ENCODE measurements at regions not wholly inside any gene's neighbourhood (a gene's known extent, or its start where the extent isn't known, plus 50 kb on each side); places are given as distances from the start of the nearest gene placed in this dataset.

GRCh38 chr1:56401191-56401590 lies 178.2 kb downstream of the PLPP3 start:
- no peak overlapping the region for H3K4me3 ChIP-seq (ENCODE audit: low read length, poor library complexity, severe bottlenecking)
- H3K9ac ChIP-seq (ENCODE audit: low read depth, low read length, poor library complexity, severe bottlenecking): no peak overlapping the region
- H3K9me2 ChIP-seq (replicated peaks; ENCODE audit: low read depth, low read length): no peaks in the 10 kb centered on the region
- no peaks in the 10 kb centered on the region for H3K9me3 ChIP-seq (ENCODE audit: insufficient read depth, low read depth, low read length)
- no peaks in the 10 kb centered on the region for H4K20me1 ChIP-seq (ENCODE audit: insufficient read depth, low read length, poor library complexity, severe bottlenecking)
- no peaks in the 10 kb centered on the region for H3K4me1 ChIP-seq (ENCODE audit: insufficient read depth, low read length, poor library complexity, severe bottlenecking)
- H3K27me3 ChIP-seq (ENCODE audit: insufficient read depth, low read length, poor library complexity, severe bottlenecking): no peaks in the 10 kb centered on the region
- no peaks in the 10 kb centered on the region for H3K36me3 ChIP-seq (ENCODE audit: insufficient read depth, low read length)
- no peak for TF ChIP-seq EZH2phosphoT487 (IDR thresholded peaks at IDR 0.05; ENCODE audit: borderline replicate concordance)
- TF ChIP-seq CTCF (conservative IDR thresholded peaks at IDR 0.05; ENCODE audit: low read length): no peak
- H3K4me2 ChIP-seq (ENCODE audit: low read depth, low read length, poor library complexity, severe bottlenecking): no peak overlapping the region
- H3K79me2 ChIP-seq (ENCODE audit: insufficient read depth, low read length): no peaks in the 10 kb centered on the region
- no peak overlapping the region for H2AFZ ChIP-seq (ENCODE audit: low read length)
- no peaks in the 10 kb centered on the region for H3F3A ChIP-seq (ENCODE audit: low read depth)

- Histone ChIP-seq H3K27me3 (ENCODE audit: insufficient read depth, low read length, poor library complexity, severe bottlenecking) (no peaks in the 10 kb centered on the region), H4K20me1 (ENCODE audit: insufficient read depth, low read length, poor library complexity, severe bottlenecking) (no peaks in the 10 kb centered on the region), H3K9me3 (ENCODE audit: insufficient read depth, low read depth, low read length) (no peaks in the 10 kb centered on the region), H3K4me1 (ENCODE audit: insufficient read depth, low read length, poor library complexity, severe bottlenecking) (no peaks in the 10 kb centered on the region), H3K79me2 (ENCODE audit: insufficient read depth, low read length) (no peaks in the 10 kb centered on the region), H2AFZ (ENCODE audit: low read length) (no peak overlapping the region), H3K36me3 (ENCODE audit: insufficient read depth, low read length) (no peaks in the 10 kb centered on the region), H3K4me2 (ENCODE audit: low read depth, low read length, poor library complexity, severe bottlenecking) (no peak overlapping the region), H3K4me3 (ENCODE audit: low read length, poor library complexity, severe bottlenecking) (no peak overlapping the region), H3K9me2 (replicated peaks; ENCODE audit: low read depth, low read length) (no peaks in the 10 kb centered on the region), H3K9ac (ENCODE audit: low read depth, low read length, poor library complexity, severe bottlenecking) (no peak overlapping the region), H3F3A (ENCODE audit: low read depth) (no peaks in the 10 kb centered on the region)
- TF ChIP-seq EZH2phosphoT487 (IDR thresholded peaks at IDR 0.05; ENCODE audit: borderline replicate concordance) (no peak), CTCF (conservative IDR thresholded peaks at IDR 0.05; ENCODE audit: low read length) (no peak)
These were observed 178.8 kb downstream of the PLPP3 start for GRCh38 chr1:56400526-56400925.

DNA sequence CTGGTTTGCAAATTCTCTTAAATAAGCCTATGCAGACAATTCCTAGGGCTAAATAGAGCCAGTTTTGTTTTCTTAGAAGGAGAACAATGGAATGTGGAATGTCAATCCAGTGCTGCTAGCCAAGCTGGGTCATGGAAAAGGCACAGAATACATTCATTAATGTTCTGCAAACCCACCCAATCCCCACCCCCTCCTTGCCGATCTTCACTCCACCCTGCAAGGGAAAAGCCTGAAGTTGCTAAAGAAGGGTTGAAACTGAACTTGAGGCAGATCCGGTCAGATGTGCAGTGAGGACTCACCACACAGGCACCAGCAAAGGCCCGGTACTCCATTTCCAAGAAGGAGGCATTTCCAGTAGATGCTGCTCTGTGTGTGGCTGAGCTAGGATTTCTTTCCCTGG lies 179.6 kb downstream of the PLPP3 start:
- Histone ChIP-seq H3K9me3 (ENCODE audit: insufficient read depth, low read depth, low read length) (no peaks in the 10 kb centered on the region), H3K9ac (ENCODE audit: low read depth, low read length, poor library complexity, severe bottlenecking) (no peak overlapping the region), H3K4me3 (ENCODE audit: low read length, poor library complexity, severe bottlenecking) (no peak overlapping the region), H3F3A (ENCODE audit: low read depth) (no peaks in the 10 kb centered on the region), H4K20me1 (ENCODE audit: insufficient read depth, low read length, poor library complexity, severe bottlenecking) (no peaks in the 10 kb centered on the region), H3K27me3 (ENCODE audit: insufficient read depth, low read length, poor library complexity, severe bottlenecking) (no peaks in the 10 kb centered on the region), H3K36me3 (ENCODE audit: insufficient read depth, low read length) (no peaks in the 10 kb centered on the region), H3K9me2 (replicated peaks; ENCODE audit: low read depth, low read length) (no peaks in the 10 kb centered on the region), H3K4me2 (ENCODE audit: low read depth, low read length, poor library complexity, severe bottlenecking) (no peak overlapping the region), H3K4me1 (ENCODE audit: insufficient read depth, low read length, poor library complexity, severe bottlenecking) (no peaks in the 10 kb centered on the region), H3K79me2 (ENCODE audit: insufficient read depth, low read length) (no peaks in the 10 kb centered on the region), H2AFZ (ENCODE audit: low read length) (no peak overlapping the region)
- no peak for TF ChIP-seq CTCF (conservative IDR thresholded peaks at IDR 0.05; ENCODE audit: low read length)
- no peak for TF ChIP-seq EZH2phosphoT487 (IDR thresholded peaks at IDR 0.05; ENCODE audit: borderline replicate concordance)

Measured in Loucy (cell line).